ENCODE measurements at regions not wholly inside any gene's neighbourhood (a gene's known extent, or its start where the extent isn't known, plus 50 kb on each side); places are given as distances from the start of the nearest gene placed in this dataset.

GRCh38 chr18:40485318-40485717 is 1469.7 kb upstream of the PIK3C3 start:
- Histone ChIP-seq H3K9me3 (ENCODE audit: low read length) (no peaks in the 10 kb centered on the region), H3K36me3 (ENCODE audit: insufficient read depth, low read length) (no peaks in the 10 kb centered on the region), H3K4me2 (ENCODE audit: low read length) (no peak overlapping the region), H3K9me2 (ENCODE audit: insufficient read depth, low read length) (no peaks in the 10 kb centered on the region), H3K79me2 (ENCODE audit: insufficient read depth, low read depth, low read length) (no peaks in the 10 kb centered on the region), H4K20me1 (ENCODE audit: insufficient read depth, low read length) (no peaks in the 10 kb centered on the region), H2AFZ (ENCODE audit: low read length) (no peak overlapping the region), H3K4me3 (ENCODE audit: low read depth, low read length, poor library complexity, severe bottlenecking) (no peak overlapping the region), H3K4me1 (ENCODE audit: insufficient read depth, low read length, poor library complexity, severe bottlenecking) (no peaks in the 10 kb centered on the region), H3K27ac (ENCODE audit: low read depth, low read length, poor library complexity, severe bottlenecking) (no peak overlapping the region)
- intact Hi-C loops (cut with micrococcal nuclease; ENCODE audit: unreplicated experiment), result no loop called here
- no peak for TF ChIP-seq CTCF (conservative IDR thresholded peaks at IDR 0.05; ENCODE audit: low read length)
- no peak for TF ChIP-seq EZH2phosphoT487 (IDR thresholded peaks at IDR 0.05; ENCODE audit: borderline replicate concordance, low read depth, low read length)
- POLR2A ChIA-PET, result no interaction called here
- BruUV-seq (replicated peaks), result no TSS peak
- no peak for DNase-seq (ENCODE audit: low spot score)
- CTCF ChIA-PET (ENCODE audit: unreplicated experiment), result no interaction called here

GRCh38 chr18:40473221-40474029 is 1481.6 kb upstream of the PIK3C3 start:
- Histone ChIP-seq H3K9me3 (ENCODE audit: low read length) (no peaks in the 10 kb centered on the region), H4K20me1 (ENCODE audit: insufficient read depth, low read length) (no peaks in the 10 kb centered on the region), H3K4me2 (ENCODE audit: low read length) (no peak overlapping the region), H3K4me3 (ENCODE audit: low read depth, low read length, poor library complexity, severe bottlenecking) (no peak overlapping the region), H3K36me3 (ENCODE audit: insufficient read depth, low read length) (no peaks in the 10 kb centered on the region), H3K79me2 (ENCODE audit: insufficient read depth, low read depth, low read length) (no peaks in the 10 kb centered on the region), H3K4me1 (ENCODE audit: insufficient read depth, low read length, poor library complexity, severe bottlenecking) (no peaks in the 10 kb centered on the region), H2AFZ (ENCODE audit: low read length) (no peak overlapping the region), H3K9me2 (ENCODE audit: insufficient read depth, low read length) (no peaks in the 10 kb centered on the region), H3K27ac (ENCODE audit: low read depth, low read length, poor library complexity, severe bottlenecking) (no peak overlapping the region)
- CTCF ChIA-PET (ENCODE audit: unreplicated experiment), result no interaction called here
- TF ChIP-seq EZH2phosphoT487 (IDR thresholded peaks at IDR 0.05; ENCODE audit: borderline replicate concordance, low read depth, low read length), result no peak
- no peak for TF ChIP-seq CTCF (conservative IDR thresholded peaks at IDR 0.05; ENCODE audit: low read length)
- intact Hi-C loops (cut with micrococcal nuclease; ENCODE audit: unreplicated experiment), result no loop called here
- POLR2A ChIA-PET, result no interaction called here
- DNase-seq (ENCODE audit: low spot score), result no peak
- no TSS peak for BruUV-seq (replicated peaks)

- Histone ChIP-seq H3K4me1 (ENCODE audit: insufficient read depth, low read length, poor library complexity, severe bottlenecking) (no peaks in the 10 kb centered on the region), H2AFZ (ENCODE audit: low read length) (no peak overlapping the region), H3K27ac (ENCODE audit: low read depth, low read length, poor library complexity, severe bottlenecking) (no peak overlapping the region), H3K9me2 (ENCODE audit: insufficient read depth, low read length) (no peaks in the 10 kb centered on the region), H3K79me2 (ENCODE audit: insufficient read depth, low read depth, low read length) (no peaks in the 10 kb centered on the region), H4K20me1 (ENCODE audit: insufficient read depth, low read length) (no peaks in the 10 kb centered on the region), H3K9me3 (ENCODE audit: low read length) (no peaks in the 10 kb centered on the region), H3K36me3 (ENCODE audit: insufficient read depth, low read length) (no peaks in the 10 kb centered on the region), H3K4me2 (ENCODE audit: low read length) (no peak overlapping the region), H3K4me3 (ENCODE audit: low read depth, low read length, poor library complexity, severe bottlenecking) (no peak overlapping the region)
- no peak for DNase-seq (ENCODE audit: low spot score)
- ChIA-PET POLR2A (no interaction called here), CTCF (ENCODE audit: unreplicated experiment) (no interaction called here)
- intact Hi-C loops (cut with micrococcal nuclease; ENCODE audit: unreplicated experiment), result no loop called here
- no TSS peak for BruUV-seq (replicated peaks)
- TF ChIP-seq CTCF (conservative IDR thresholded peaks at IDR 0.05; ENCODE audit: low read length), result no peak
- TF ChIP-seq EZH2phosphoT487 (IDR thresholded peaks at IDR 0.05; ENCODE audit: borderline replicate concordance, low read depth, low read length), result no peak
These were observed 1484.3 kb upstream of the PIK3C3 start for GRCh38 chr18:40470723-40471122.
